ENCODE measurements at regions not wholly inside any gene's neighbourhood (a gene's known extent, or its start where the extent isn't known, plus 50 kb on each side); places are given as distances from the start of the nearest gene placed in this dataset.
"Not testable (repeated sequence)": the region's sequence is repeated elsewhere in the genome, so short reads cannot be mapped to it uniquely, and the experiment has no call there.

DNA sequence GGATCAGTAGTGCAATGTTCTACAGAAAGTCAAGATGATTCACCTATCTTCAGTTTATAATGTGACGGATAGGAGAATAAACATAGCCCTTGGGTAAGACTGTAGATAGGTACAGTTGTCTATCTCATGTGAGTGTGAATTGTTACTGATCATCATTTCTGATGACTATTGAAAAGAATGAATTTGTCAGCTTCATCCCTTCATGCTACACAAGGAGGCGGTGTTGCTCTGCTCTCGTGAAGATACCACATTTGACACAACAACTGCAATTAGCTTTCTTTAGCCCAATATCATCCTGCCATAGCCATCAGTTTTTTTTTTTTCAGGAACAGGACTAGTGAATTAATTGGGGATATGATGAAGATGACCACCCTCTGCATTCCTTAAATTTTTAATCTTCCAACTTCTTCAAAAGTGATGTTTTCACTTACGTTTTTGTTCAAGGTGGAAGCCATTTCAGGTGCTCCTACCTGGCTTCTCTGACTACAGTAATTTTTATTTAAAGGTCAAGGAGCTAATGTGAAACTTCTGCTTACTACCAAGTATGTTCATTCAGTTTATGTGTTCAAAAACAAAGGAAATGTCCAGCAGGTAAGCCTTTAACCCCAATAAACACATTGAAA lies 152.9 kb upstream of the MOCS2 start:
- Histone ChIP-seq H3K9me3 (no peaks in the 10 kb centered on the region), H3K4me1 (no peaks in the 10 kb centered on the region), H3K4me3 (no peak overlapping the region), H3K36me3 (no peaks in the 10 kb centered on the region), H3K27me3 (no peaks in the 10 kb centered on the region), H3K27ac (no peak overlapping the region)
- ATAC-seq (ENCODE audit: low FRiP score in 2 of 2) (peak in 1 of 2 donors; percentile 70), DNase-seq (no peak)
- WGBS, 2 donors: 88 to 92% methylated on average over 4 of the region's 4 CpGs
- TF ChIP-seq EP300 (IDR thresholded peaks at IDR 0.05): no peak
- TF ChIP-seq, protein P1, sequence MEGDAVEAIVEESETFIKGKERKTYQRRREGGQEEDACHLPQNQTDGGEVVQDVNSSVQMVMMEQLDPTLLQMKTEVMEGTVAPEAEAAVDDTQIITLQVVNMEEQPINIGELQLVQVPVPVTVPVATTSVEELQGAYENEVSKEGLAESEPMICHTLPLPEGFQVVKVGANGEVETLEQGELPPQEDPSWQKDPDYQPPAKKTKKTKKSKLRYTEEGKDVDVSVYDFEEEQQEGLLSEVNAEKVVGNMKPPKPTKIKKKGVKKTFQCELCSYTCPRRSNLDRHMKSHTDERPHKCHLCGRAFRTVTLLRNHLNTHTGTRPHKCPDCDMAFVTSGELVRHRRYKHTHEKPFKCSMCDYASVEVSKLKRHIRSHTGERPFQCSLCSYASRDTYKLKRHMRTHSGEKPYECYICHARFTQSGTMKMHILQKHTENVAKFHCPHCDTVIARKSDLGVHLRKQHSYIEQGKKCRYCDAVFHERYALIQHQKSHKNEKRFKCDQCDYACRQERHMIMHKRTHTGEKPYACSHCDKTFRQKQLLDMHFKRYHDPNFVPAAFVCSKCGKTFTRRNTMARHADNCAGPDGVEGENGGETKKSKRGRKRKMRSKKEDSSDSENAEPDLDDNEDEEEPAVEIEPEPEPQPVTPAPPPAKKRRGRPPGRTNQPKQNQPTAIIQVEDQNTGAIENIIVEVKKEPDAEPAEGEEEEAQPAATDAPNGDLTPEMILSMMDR (IDR thresholded peaks at IDR 0.05): peak in 5 of 6 experiments; percentile 17 to 60 (median 45)

- ATAC-seq (ENCODE audit: low FRiP score in 2 of 2): no peak
- 73 to 87% methylated on average over 1 of the region's 1 CpG for WGBS, 2 donors
- TF ChIP-seq EP300 (IDR thresholded peaks at IDR 0.05): no peak
- TF ChIP-seq, protein P1 (IDR thresholded peaks at IDR 0.05): no peak
- no peak for TF ChIP-seq POLR2A (IDR thresholded peaks at IDR 0.05)
- no peak for TF ChIP-seq POLR2AphosphoS5 (IDR thresholded peaks at IDR 0.05)
Measured at GRCh38 chr5:53263151-53263550, 153.6 kb upstream of the MOCS2 start.

DNA sequence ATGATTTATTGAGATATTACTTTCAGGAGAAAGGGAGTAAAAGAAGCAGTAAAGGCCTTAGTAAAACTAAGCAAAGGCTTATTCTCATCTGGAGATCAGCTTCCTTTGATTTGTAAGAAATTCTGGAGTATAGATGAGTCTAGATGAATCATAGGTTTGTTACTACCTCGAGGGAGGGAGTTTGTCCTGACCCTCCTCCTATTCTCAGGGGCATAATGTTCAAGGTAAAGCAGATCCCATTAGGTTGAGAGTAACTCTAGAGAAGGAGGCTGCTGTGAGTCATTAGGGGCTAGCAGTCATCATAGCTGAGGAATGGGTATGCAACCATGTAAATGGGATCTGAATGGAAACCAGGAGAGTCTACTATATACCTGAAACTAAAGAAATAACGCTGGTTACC lies 155.5 kb upstream of the MOCS2 start:
- ATAC-seq (ENCODE audit: low FRiP score in 2 of 2) (no peak), DNase-seq (no peak)
- H3K4me3 ChIP-seq: no peak overlapping the region
- H3K27me3 ChIP-seq: no peaks in the 10 kb centered on the region
- TF ChIP-seq EP300 (IDR thresholded peaks at IDR 0.05): no peak
- no peak for TF ChIP-seq POLR2AphosphoS5 (IDR thresholded peaks at IDR 0.05)
- TF ChIP-seq, protein P1 (IDR thresholded peaks at IDR 0.05): no peak
- TF ChIP-seq POLR2A (IDR thresholded peaks at IDR 0.05): no peak
- 67 to 75% methylated on average over 2 of the region's 2 CpGs for WGBS, 2 donors
- H3K4me1 ChIP-seq: no peaks in the 10 kb centered on the region
- no peak overlapping the region for H3K27ac ChIP-seq
- no peaks in the 10 kb centered on the region for H3K36me3 ChIP-seq
- H3K9me3 ChIP-seq: no peaks in the 10 kb centered on the region

More at GRCh38 chr5:53263151-53263550, 153.6 kb upstream of the MOCS2 start:
- no peaks in the 10 kb centered on the region for H3K27me3 ChIP-seq
- no peak overlapping the region for H3K27ac ChIP-seq
- no peaks in the 10 kb centered on the region for H3K9me3 ChIP-seq
- H3K4me3 ChIP-seq: no peak overlapping the region
- no peak for DNase-seq
- no peaks in the 10 kb centered on the region for H3K36me3 ChIP-seq
- H3K4me1 ChIP-seq: no peaks in the 10 kb centered on the region

GRCh38 chr5:53268241-53268640 lies 158.7 kb upstream of the MOCS2 start:
- H3K27ac ChIP-seq; H3K4me1 ChIP-seq; H3K27me3 ChIP-seq; H3K36me3 ChIP-seq; H3K9me3 ChIP-seq; ATAC-seq (ENCODE audit: low FRiP score in 2 of 2); H3K4me3 ChIP-seq: not testable (repeated sequence)
- WGBS, 2 donors: 83 to 88% methylated on average over 7 of the region's 7 CpGs
- peak in 1 of 2 donors; percentile 13 for DNase-seq

- ATAC-seq (ENCODE audit: low FRiP score in 2 of 2) (no peak), DNase-seq (no peak)
- Histone ChIP-seq H3K27ac (no peak overlapping the region), H3K4me1 (peaks cover 0 to 4% (median 0%) of the 10 kb centered on the region in 4 donors), H3K36me3 (no peaks in the 10 kb centered on the region), H3K27me3 (no peaks in the 10 kb centered on the region), H3K4me3 (no peak overlapping the region), H3K9me3 (no peaks in the 10 kb centered on the region)
- WGBS, 2 donors: 79 to 85% methylated on average over 1 of the region's 1 CpG
- TF ChIP-seq POLR2A (IDR thresholded peaks at IDR 0.05): no peak
- TF ChIP-seq, protein P1 (IDR thresholded peaks at IDR 0.05): no peak
- TF ChIP-seq POLR2AphosphoS5 (IDR thresholded peaks at IDR 0.05): no peak
- no peak for TF ChIP-seq EP300 (IDR thresholded peaks at IDR 0.05)
Measured at GRCh38 chr5:53275666-53276065, 166.1 kb upstream of the MOCS2 start.
